ENCODE measurements at regions not wholly inside any gene's neighbourhood (a gene's known extent, or its start where the extent isn't known, plus 50 kb on each side); places are given as distances from the start of the nearest gene placed in this dataset.
A peak's percentile ranks its signal among the peaks of the same experiment; 100 is the strongest.

DNA sequence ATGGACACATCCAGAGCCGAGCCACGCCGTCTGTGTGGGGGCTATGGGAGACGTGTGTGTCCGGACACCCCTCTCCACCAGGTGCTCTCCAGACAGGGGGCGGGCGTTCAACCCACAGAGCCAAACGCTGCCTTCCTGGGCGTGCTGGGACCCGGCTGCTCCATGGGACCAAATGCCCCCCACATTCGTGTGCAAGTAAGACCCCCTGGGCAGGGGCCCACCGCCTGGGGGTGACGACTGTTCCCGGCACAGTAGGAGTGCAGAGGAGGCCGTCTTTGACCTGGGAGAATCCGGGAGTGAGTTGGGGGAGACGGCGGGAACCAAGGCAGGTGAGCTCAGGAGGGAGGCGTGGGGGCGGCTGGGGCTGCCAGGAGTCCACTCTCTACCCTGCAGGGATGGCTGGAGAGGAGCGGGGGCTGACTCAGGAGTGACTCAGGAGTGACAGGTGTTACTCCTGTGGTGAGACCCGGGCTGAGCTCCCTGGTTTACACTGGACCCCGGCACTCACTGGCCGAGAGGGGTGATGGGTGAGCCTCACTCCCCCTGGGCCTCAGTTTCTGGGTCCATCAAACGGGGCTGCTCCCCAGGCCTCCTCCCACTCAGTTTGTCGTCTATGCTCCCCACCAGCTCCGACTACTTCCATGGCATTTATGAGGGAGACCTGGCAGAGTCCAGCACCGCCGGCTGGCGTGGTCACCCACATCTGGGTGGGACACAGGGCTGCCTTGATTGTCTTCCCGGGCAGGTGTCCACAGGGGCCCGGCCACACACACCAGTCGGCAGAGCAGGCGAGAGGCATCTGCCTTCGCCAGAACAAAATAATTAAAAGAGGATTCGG, 95.0 kb downstream of the MICALL2 start:
- DNase-seq = peak in 2 of 3 donors; percentile 17 to 41
- Histone ChIP-seq H3K27ac (ENCODE audit: low read length) (no peak overlapping the region), H3K27me3 (ENCODE audit: control insufficient read depth, insufficient read depth) (no peaks in the 10 kb centered on the region), H3K9me3 (ENCODE audit: control insufficient read depth, low read length) (peaks cover 2% of the 10 kb centered on the region), H3K4me1 (ENCODE audit: control insufficient read depth, insufficient read depth, low read length) (no peaks in the 10 kb centered on the region), H3K4me3 (ENCODE audit: low read length) (no peak overlapping the region)
- intact Hi-C loops (cut with DNase I) = no loop called here
- 65% methylated on average over 36 of the region's 36 CpGs for WGBS
- ATAC-seq = no peak

DNA sequence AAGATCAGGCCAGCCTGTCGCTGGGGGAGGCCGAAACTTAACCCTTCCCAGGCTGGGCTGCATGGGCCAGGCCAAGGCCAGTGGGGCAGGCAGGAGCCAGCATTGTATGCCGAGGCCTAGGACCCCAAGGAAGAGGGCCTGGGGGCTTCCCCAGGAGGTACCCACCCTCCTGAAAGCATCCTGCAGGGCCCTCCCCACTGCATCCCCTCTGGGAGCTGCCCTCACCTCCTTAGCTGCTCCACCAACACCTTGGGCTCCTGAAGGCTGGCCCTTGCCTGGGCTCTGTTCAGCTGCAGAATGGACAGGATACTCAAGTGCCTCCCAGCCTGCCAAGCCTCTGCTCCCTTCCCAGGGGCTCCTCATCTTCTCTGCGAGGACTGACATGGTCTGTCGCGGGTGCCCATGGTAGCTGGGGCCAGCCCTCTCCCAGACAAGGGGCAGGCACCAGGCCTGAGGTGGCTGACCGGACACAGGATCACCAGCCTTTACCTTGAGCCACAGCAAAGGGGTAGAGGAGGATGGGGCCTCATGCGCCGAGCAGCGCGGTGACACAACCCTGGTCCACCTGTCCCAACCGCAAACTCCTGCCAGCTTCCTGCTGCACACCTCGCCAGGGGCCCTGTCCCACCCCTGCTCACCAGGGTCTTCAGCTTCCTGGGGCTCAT, 94.2 kb downstream of the MICALL2 start:
- peak; percentile 1 to 29 (median 24) for DNase-seq
- Histone ChIP-seq H3K27ac (ENCODE audit: low read length) (no peak overlapping the region), H3K4me1 (ENCODE audit: control insufficient read depth, insufficient read depth, low read length) (no peaks in the 10 kb centered on the region), H3K9me3 (ENCODE audit: control insufficient read depth, low read length) (peaks cover 2% of the 10 kb centered on the region), H3K27me3 (ENCODE audit: control insufficient read depth, insufficient read depth) (no peaks in the 10 kb centered on the region), H3K4me3 (ENCODE audit: low read length) (no peak overlapping the region)
- WGBS = 78% methylated on average over 13 of the region's 13 CpGs
- ATAC-seq = no peak
- intact Hi-C loops (cut with DNase I) = no loop called here

DNA sequence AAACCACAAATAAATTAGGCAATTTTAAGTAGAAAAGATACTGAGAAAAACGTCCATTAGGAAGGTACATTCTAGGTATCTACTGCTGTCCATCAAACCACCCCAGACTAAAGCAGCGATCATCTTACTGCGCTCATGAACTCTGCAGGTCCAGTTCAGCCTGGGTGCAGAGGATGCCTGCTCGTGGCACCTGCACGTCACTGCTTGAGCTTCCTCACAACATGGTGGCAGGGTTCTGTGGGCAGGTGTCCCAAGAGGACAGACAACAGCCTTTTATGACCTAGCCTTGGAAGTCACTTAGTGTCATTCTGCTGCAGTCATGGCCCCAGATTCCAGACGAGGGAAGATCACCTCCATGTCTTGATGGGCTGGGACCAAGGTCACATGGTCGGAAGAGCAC, 93.4 kb downstream of the MICALL2 start:
- Histone ChIP-seq H3K27ac (ENCODE audit: low read length) (no peak overlapping the region), H3K27me3 (ENCODE audit: control insufficient read depth, insufficient read depth) (no peaks in the 10 kb centered on the region), H3K4me1 (ENCODE audit: control insufficient read depth, insufficient read depth, low read length) (no peaks in the 10 kb centered on the region), H3K4me3 (ENCODE audit: low read length) (no peak overlapping the region), H3K9me3 (ENCODE audit: control insufficient read depth, low read length) (peaks cover 2% of the 10 kb centered on the region)
- intact Hi-C loops (cut with DNase I) = no loop called here
- DNase-seq (peak in 1 of 3 donors; percentile 2), ATAC-seq (no peak)
- 81% methylated on average over 7 of the region's 7 CpGs for WGBS

DNA sequence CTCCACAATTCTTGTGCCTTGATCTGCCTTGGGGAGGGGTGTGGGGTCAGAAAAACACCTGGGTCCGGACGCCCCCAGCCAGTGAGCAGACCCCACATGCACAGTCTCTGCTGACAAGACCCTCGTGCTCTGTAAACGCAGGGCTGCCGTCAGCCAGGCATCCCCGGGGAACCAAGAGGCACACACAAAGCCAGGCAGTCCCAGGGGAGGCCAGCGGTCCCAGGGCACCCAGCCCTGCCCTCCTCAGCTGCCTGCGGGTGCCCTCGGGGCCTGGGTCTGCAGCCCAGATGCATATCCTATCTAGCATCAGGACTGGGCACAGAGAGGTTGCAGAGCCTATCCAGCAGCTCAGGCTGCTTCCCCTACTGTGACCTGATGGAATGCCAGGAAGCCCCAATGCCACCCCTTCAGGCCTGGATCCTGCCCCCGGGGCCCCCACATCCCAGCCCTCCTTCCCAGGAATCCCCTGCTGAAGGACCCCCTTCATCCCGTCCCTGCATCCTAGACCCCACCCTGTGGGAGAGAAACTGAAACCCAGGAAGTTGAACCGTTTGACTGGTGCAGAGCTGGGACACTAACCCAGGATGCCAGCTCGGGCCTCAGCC, 92.4 kb downstream of the MICALL2 start:
- WGBS = 46% methylated on average over 13 of the region's 13 CpGs
- peak; percentile 5 to 22 (median 21) for DNase-seq
- Histone ChIP-seq H3K4me1 (ENCODE audit: control insufficient read depth, insufficient read depth, low read length) (no peaks in the 10 kb centered on the region), H3K27ac (ENCODE audit: low read length) (no peak overlapping the region), H3K4me3 (ENCODE audit: low read length) (no peak overlapping the region), H3K27me3 (ENCODE audit: control insufficient read depth, insufficient read depth) (no peaks in the 10 kb centered on the region), H3K9me3 (ENCODE audit: control insufficient read depth, low read length) (peaks cover 2% of the 10 kb centered on the region)
- intact Hi-C loops (cut with DNase I) = no loop called here
- ATAC-seq = no peak

DNA sequence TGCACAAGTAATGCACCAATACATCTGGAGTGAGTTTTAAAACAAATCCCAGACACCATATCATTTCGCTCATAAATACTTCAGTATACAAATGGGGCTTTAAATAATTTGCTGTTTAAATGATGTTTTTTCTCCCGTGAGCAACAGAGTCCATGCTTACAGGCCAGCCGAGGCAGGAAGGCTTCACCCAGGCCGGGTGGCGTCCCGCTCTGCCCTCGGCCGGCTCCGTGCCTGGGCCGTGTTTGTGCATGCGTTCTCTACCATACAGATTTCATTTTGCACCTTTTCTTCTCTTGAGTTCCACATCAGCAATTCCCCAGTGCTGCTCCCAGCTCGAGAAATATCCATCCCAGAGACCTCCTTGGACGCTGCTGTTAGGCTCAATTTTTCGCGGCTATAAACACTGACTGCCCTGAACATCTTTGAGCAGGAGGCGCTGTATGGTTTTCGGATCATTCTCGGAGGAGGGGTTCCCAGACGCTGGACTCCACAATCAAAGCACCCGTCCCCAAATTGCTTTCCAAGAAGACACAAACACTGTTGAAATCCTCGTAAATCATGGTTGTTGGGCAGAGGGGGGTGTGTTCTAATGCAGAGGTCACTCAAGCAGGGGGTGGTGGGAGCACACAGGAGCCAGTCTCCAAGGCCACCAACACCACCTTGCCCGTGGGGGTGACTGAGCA, 91.6 kb downstream of the MICALL2 start:
- H3K4me1 ChIP-seq (ENCODE audit: control insufficient read depth, insufficient read depth, low read length) = no peaks in the 10 kb centered on the region
- H3K27me3 ChIP-seq (ENCODE audit: control insufficient read depth, insufficient read depth) = no peaks in the 10 kb centered on the region
- ATAC-seq = no peak
- peak in 2 of 3 donors; percentile 2 to 8 for DNase-seq
- H3K9me3 ChIP-seq (ENCODE audit: control insufficient read depth, low read length) = peaks cover 2% of the 10 kb centered on the region
- intact Hi-C loops (cut with DNase I) = no loop called here
- no peak overlapping the region for H3K27ac ChIP-seq (ENCODE audit: low read length)
- no peak overlapping the region for H3K4me3 ChIP-seq (ENCODE audit: low read length)
- 54% methylated on average over 22 of the region's 22 CpGs for WGBS

DNA sequence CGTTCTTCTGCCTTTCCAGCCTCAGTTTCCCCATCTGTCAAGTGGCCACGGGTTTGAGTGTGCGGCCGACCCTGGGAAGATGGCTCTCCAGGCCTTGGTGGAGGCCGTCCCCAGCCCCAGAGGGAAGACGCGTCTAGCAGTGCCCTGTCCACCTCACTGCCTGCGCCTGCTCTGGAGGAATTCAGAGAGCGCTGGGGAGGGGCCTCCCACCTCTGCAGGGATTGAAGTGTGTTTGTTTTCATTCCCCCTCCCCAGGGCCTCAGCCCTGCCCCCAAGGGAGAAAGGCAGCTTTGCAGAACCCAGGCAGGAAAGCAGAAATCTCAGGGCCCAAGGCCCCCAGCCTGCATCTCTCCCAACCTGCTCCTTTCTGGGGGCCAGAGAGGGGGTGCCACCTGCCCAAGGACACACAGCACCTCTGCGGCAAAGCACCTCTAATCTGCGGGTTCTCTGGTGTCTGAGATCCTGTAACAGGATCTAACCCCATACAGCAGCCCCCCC, 91.0 kb downstream of the MICALL2 start:
- DNase-seq (peak in 2 of 3 donors; percentile 6 to 9), ATAC-seq (no peak)
- WGBS = 27% methylated on average over 11 of the region's 11 CpGs
- intact Hi-C loops (cut with DNase I) = no loop called here
- Histone ChIP-seq H3K4me3 (ENCODE audit: low read length) (no peak overlapping the region), H3K27me3 (ENCODE audit: control insufficient read depth, insufficient read depth) (no peaks in the 10 kb centered on the region), H3K4me1 (ENCODE audit: control insufficient read depth, insufficient read depth, low read length) (no peaks in the 10 kb centered on the region), H3K27ac (ENCODE audit: low read length) (no peak overlapping the region), H3K9me3 (ENCODE audit: control insufficient read depth, low read length) (peaks cover 2% of the 10 kb centered on the region)

DNA sequence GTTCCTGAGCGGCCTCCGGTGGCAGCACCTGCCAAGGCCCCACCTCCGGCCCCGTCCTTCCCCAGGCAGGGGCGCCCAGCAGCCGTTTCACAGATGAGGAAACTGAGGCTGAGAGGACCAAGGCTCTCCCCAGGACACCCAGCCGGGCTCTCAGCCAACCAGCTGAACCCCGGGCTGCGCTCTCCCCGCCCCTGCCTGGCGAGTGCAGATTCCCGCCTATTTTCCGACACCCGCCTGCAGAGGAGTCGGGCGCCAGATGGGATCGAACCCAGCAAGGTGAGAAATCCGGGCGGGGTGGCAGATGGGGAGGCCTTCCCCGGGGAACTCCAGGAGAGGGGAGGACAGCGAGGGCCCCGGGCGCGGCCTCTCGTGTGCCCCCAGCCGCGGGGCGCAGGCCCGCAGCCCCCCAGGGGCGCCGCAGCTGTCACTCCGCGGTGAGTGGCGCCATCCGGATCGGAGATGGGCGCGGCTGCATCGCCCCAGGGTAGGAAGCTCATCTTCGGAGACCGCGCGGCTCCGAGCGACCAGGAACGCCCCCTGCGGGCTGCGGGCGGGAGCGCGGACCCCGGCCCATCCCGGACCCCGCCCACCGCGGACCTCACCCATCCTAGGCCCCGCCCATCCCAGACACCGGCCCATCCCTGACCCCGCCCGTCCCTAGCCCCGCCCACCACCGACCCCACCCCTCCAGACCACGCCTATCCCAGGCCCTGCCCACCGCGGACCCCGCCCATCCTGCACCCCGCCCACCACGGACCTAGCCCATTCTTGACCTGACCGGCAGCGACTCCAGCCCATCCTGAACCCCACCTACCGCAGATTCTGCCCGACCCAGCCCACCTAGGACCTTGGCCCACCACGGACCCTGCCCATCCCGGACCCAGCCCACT, 90.3 kb downstream of the MICALL2 start:
- WGBS = 3% methylated on average over 74 of the region's 74 CpGs

DNA sequence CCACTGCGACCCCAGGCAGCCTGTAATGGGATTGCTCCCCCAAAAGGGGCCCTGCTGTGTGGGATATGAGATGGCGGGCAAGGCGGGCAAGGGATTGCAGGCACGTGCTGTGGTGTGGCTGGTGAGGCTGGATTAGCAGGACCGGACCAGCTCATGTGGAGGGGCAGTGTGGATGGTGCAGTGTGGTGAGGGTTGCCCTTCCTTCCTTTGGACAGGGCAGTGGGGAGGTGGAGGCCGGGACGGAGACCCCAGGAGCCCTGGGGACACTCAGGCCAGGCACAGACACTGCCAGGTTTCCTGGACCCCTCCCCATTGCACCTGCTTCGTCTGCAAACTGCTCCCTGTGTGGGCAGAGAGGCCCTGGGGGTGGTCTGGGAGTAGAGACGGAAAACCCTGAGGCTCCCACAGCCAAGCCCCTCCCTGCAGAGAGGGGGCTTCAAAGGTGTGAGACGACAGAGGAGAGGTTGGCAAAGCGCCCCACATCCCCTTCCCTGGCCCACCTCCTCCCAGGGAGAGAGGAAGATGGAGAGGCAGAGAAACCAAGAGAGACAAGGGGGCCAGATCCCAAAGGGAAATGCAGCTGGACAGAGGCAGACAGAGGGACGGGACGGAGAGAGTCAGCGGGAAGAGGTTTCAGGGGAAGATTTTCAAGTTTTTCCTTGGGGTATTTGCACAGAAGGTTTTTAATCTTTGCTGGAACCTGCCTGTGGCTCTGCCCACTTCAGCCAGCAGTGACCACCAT, 89.2 kb downstream of the MICALL2 start:
- 19% methylated on average over 14 of the region's 14 CpGs for WGBS
- Histone ChIP-seq H3K9me3 (ENCODE audit: control insufficient read depth, low read length) (peaks cover 2% of the 10 kb centered on the region), H3K4me3 (ENCODE audit: low read length) (no peak overlapping the region), H3K27me3 (ENCODE audit: control insufficient read depth, insufficient read depth) (no peaks in the 10 kb centered on the region), H3K4me1 (ENCODE audit: control insufficient read depth, insufficient read depth, low read length) (no peaks in the 10 kb centered on the region), H3K27ac (ENCODE audit: low read length) (no peak overlapping the region)
- DNase-seq (peak in 2 of 3 donors; percentile 14 to 28), ATAC-seq (no peak)
- intact Hi-C loops (cut with DNase I) = no loop called here

More for the DNA sequence above, 90.3 kb downstream of the MICALL2 start:
- intact Hi-C loops (cut with DNase I) = no loop called here
- Histone ChIP-seq H3K4me3 (ENCODE audit: low read length) (no peak overlapping the region), H3K27me3 (ENCODE audit: control insufficient read depth, insufficient read depth) (no peaks in the 10 kb centered on the region), H3K9me3 (ENCODE audit: control insufficient read depth, low read length) (peaks cover 2% of the 10 kb centered on the region), H3K4me1 (ENCODE audit: control insufficient read depth, insufficient read depth, low read length) (no peaks in the 10 kb centered on the region), H3K27ac (ENCODE audit: low read length) (no peak overlapping the region)
- peak in 2 of 3 donors; percentile 34 to 54 for DNase-seq
- peak; percentile 31 to 34 for ATAC-seq

DNA sequence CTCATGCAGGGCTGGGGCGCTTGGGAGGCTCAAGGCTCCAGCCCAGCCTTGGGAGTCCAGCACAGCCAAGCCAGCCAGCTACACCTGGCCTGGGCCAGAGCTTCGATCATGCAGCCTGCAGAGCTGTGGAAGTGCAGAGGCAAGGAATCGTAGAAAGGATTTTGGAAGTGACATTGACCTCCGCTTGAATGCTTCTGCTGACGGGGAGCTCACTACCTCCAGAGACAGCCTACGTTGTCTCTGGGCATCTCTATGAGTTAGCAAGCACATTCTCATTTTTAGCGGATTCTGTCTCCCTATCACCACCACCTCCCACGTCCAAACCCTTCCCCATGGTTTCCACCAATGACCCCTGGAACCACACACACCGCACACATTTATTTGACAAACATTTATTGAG, 88.5 kb downstream of the MICALL2 start:
- intact Hi-C loops (cut with DNase I) = no loop called here
- H3K4me1 ChIP-seq (ENCODE audit: control insufficient read depth, insufficient read depth, low read length) = no peaks in the 10 kb centered on the region
- H3K9me3 ChIP-seq (ENCODE audit: control insufficient read depth, low read length) = peaks cover 2% of the 10 kb centered on the region
- DNase-seq = no peak
- H3K27me3 ChIP-seq (ENCODE audit: control insufficient read depth, insufficient read depth) = no peaks in the 10 kb centered on the region
- WGBS = 80% methylated on average over 9 of the region's 9 CpGs
- no peak overlapping the region for H3K4me3 ChIP-seq (ENCODE audit: low read length)
- H3K27ac ChIP-seq (ENCODE audit: low read length) = no peak overlapping the region
- no peak for ATAC-seq

Data from right cardiac atrium (tissue), 5 donors.